ENCODE measurements at regions not wholly inside any gene's neighbourhood (a gene's known extent, or its start where the extent isn't known, plus 50 kb on each side); places are given as distances from the start of the nearest gene placed in this dataset.
"Not testable (repeated sequence)": the region's sequence is repeated elsewhere in the genome, so short reads cannot be mapped to it uniquely, and the experiment has no call there.

DNA sequence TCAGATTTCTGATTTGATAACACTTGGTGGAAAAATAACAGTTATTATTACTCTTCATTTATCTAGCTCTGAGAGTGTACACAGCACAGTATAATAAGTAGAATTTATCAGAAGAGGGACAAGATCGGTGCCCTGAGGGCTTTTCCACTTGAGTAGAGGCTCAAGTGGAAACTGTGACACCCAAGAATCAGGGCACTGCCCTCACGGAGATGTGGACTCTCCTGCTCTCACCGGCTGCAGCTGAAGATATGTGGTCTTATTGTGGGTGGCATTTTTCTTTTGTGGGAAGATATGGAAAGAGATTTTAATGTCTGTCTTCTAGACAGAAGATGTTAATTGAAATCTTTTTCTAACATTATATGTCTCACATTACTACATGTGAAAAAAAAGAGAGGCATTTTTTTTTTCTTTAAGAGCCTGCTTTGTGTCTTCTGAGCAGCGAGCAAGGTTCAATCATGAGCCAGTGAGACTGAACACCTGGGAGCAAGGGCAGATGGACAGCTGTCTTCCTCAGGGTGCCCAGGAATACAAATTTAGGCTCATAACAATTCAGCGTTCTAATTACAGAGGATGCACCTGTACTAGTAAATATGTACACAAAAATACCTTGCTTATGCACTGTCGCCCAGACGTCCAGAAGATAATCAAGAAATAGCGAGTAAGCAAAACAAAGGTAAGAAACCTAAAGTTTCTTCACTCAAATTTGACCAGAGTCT, 1098.2 kb upstream of the FANCL start:
- Histone ChIP-seq H3K27ac (ENCODE audit: low read length) (no peak overlapping the region), H3K9ac (ENCODE audit: low read length in 2 of 2) (no peak overlapping the region), H3K36me3 (ENCODE audit: control insufficient read depth in 2 of 2, insufficient read depth in 2 of 2, low read length in 2 of 2) (no peaks in the 10 kb centered on the region), H3K4me3 (ENCODE audit: low read length in 2 of 2) (no peak overlapping the region), H3K9me3 (ENCODE audit: control insufficient read depth in 2 of 2, low read length in 2 of 2) (peaks cover 0 to 2% of the 10 kb centered on the region in 2 donors), H3K4me1 (ENCODE audit: control insufficient read depth, insufficient read depth, low read length) (no peaks in the 10 kb centered on the region), H3K27me3 (ENCODE audit: control insufficient read depth in 1 of 2, insufficient read depth in 2 of 2, low read length in 2 of 2) (no peaks in the 10 kb centered on the region)

DNA sequence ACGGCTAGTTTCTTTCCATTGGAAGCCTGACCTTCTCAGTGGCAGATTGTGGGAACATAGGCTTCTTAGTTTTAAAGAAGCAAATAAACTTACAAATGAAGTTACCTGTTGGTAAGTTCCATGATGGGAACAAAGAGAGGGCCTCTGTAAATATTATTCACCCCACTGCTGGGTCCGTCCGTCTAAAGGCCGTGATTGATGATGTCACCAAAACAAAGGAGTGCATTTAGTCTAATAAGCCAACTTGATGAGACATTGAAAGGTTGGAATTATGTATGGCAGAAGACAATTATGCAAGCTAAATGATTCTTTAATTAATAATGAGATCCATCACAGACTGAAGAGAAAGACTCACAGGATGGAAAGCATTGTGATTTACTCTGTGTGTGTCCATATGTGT, 1091.9 kb upstream of the FANCL start:
- peaks cover 0 to 2% of the 10 kb centered on the region in 2 donors for H3K9me3 ChIP-seq (ENCODE audit: control insufficient read depth in 2 of 2, low read length in 2 of 2)
- H3K27ac ChIP-seq (ENCODE audit: low read length), result no peak overlapping the region
- no peaks in the 10 kb centered on the region for H3K27me3 ChIP-seq (ENCODE audit: control insufficient read depth in 1 of 2, insufficient read depth in 2 of 2, low read length in 2 of 2)
- no peak overlapping the region for H3K4me3 ChIP-seq (ENCODE audit: low read length in 2 of 2)
- H3K9ac ChIP-seq (ENCODE audit: low read length in 2 of 2), result no peak overlapping the region
- H3K4me1 ChIP-seq (ENCODE audit: control insufficient read depth, insufficient read depth, low read length), result no peaks in the 10 kb centered on the region
- H3K36me3 ChIP-seq (ENCODE audit: control insufficient read depth in 2 of 2, insufficient read depth in 2 of 2, low read length in 2 of 2), result no peaks in the 10 kb centered on the region

DNA sequence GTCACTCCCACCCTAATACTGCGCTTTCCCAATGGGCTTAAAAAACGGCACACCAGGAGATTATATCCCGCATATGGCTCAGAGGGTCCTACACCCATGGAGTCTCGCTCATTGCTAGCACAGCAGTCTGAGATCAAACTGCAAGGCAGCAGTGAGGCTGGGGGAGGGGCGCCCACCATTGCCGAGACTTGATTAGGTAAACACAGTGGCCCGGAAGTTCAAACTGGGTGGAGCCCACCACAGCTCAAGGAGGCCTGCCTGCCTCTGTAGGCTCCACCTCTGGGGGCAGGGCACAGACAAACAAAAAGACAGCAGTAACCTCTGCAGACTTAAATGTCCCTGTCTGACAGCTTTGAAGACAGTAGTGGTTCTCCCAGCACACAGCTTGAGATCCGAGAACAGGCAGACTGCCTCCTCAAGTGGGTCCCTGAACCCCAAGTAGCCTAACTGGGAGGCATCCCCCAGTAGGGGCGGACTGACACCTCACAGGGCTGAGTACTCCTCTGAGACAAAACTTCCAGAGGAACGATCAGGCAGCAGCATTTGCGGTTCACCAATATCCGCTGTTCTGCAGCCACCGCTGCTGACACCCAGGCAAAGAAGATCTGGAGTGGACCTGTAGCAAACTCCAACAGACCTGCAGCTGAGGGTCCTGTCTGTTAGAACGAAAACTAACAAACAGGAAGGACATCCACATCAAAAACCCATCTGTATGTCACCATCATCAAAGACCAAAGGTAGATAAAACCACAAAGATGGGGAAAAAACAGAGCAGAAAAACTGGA, 1085.6 kb upstream of the FANCL start:
- H3K4me1 ChIP-seq (ENCODE audit: control insufficient read depth, insufficient read depth, low read length); H3K4me3 ChIP-seq (ENCODE audit: low read length in 2 of 2); H3K9me3 ChIP-seq (ENCODE audit: control insufficient read depth in 2 of 2, low read length in 2 of 2); H3K9ac ChIP-seq (ENCODE audit: low read length in 2 of 2); H3K36me3 ChIP-seq (ENCODE audit: control insufficient read depth in 2 of 2, insufficient read depth in 2 of 2, low read length in 2 of 2); H3K27ac ChIP-seq (ENCODE audit: low read length); H3K27me3 ChIP-seq (ENCODE audit: control insufficient read depth in 1 of 2, insufficient read depth in 2 of 2, low read length in 2 of 2): not testable (repeated sequence)

DNA sequence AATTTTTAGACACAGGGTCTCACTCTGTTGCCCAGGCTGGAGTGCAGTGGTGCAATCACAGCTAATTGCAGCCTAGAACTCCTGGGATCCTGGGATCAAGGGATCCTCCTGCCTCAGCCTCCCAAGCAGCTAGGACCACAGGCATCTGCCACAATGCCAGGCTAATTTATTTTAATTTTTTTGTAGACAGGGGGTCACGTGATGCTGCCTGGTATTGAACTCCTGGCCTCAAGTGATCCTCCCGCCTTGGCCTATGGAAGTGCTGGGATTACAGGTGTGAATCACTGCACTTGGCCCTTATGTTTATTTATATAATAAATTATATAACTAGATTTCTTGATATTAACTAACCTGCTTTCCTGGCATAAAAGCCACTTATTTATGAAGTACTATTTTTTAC, 1081.7 kb upstream of the FANCL start:
- no peaks in the 10 kb centered on the region for H3K9me3 ChIP-seq (ENCODE audit: control insufficient read depth in 2 of 2, low read length in 2 of 2)
- no peaks in the 10 kb centered on the region for H3K4me1 ChIP-seq (ENCODE audit: control insufficient read depth, insufficient read depth, low read length)
- no peaks in the 10 kb centered on the region for H3K36me3 ChIP-seq (ENCODE audit: control insufficient read depth in 2 of 2, insufficient read depth in 2 of 2, low read length in 2 of 2)
- H3K9ac ChIP-seq (ENCODE audit: low read length in 2 of 2), result no peak overlapping the region
- no peaks in the 10 kb centered on the region for H3K27me3 ChIP-seq (ENCODE audit: control insufficient read depth in 1 of 2, insufficient read depth in 2 of 2, low read length in 2 of 2)
- H3K27ac ChIP-seq (ENCODE audit: low read length), result no peak overlapping the region
- no peak overlapping the region for H3K4me3 ChIP-seq (ENCODE audit: low read length in 2 of 2)

DNA sequence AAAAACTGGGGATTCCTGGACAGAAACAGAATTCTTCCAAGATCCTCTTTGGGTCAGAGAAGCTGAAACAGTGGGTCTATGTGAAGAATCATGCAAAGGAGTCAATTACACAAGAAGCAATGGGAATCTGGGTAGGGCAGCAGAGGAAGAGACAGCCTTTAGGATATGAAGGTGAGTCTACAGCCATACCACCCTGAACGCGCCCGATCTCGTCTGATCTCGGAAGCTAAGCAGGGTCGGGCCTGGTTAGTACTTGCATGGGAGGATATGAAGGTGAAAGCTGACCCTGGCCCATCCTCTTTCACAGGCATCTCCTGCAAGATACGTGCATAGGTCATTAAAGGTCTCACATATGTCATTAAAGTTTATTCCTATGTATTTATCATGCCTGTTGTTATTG, 1080.9 kb upstream of the FANCL start:
- Histone ChIP-seq H3K36me3 (ENCODE audit: control insufficient read depth in 2 of 2, insufficient read depth in 2 of 2, low read length in 2 of 2) (no peaks in the 10 kb centered on the region), H3K27ac (ENCODE audit: low read length) (no peak overlapping the region), H3K4me1 (ENCODE audit: control insufficient read depth, insufficient read depth, low read length) (no peaks in the 10 kb centered on the region), H3K9me3 (ENCODE audit: control insufficient read depth in 2 of 2, low read length in 2 of 2) (no peaks in the 10 kb centered on the region), H3K9ac (ENCODE audit: low read length in 2 of 2) (no peak overlapping the region), H3K4me3 (ENCODE audit: low read length in 2 of 2) (no peak overlapping the region), H3K27me3 (ENCODE audit: control insufficient read depth in 1 of 2, insufficient read depth in 2 of 2, low read length in 2 of 2) (no peaks in the 10 kb centered on the region)

DNA sequence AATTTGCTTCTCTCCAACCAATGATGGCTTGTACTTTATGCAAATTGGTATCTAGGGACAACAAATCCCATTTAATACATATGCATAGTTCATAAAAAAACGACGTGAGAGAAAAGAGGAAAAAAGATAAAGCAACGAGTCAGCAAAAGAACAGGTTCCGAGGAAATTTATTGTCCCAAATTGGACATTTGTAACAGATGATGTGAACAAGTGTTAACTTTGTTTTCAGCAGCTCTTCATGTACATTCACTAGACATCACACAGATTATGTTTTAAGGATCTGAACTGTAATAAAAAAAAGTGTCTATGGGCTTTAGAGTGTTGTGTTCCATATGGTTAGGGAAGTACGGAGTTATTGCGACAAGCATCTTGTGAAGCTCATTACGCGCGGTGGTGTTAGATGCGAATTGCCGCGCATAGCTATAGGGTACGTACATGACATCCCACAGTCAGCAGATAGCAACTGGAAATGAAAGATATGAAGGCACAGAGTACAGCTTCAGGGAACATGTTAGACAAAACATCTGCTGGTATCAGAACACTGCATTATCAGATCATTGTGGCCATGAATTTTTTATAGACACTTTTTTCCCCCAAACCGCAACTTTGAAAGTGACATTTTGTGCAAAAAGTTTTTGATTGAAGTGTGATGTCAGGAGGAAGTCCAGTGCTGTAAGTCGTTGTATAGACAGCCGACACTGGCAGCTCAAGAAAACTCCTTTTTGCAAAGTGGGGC, 1073.1 kb upstream of the FANCL start:
- H3K27ac ChIP-seq (ENCODE audit: low read length), result no peak overlapping the region
- no peak overlapping the region for H3K4me3 ChIP-seq (ENCODE audit: low read length in 2 of 2)
- H3K4me1 ChIP-seq (ENCODE audit: control insufficient read depth, insufficient read depth, low read length), result no peaks in the 10 kb centered on the region
- H3K9ac ChIP-seq (ENCODE audit: low read length in 2 of 2), result no peak overlapping the region
- H3K36me3 ChIP-seq (ENCODE audit: control insufficient read depth in 2 of 2, insufficient read depth in 2 of 2, low read length in 2 of 2), result no peaks in the 10 kb centered on the region
- no peaks in the 10 kb centered on the region for H3K9me3 ChIP-seq (ENCODE audit: control insufficient read depth in 2 of 2, low read length in 2 of 2)
- H3K27me3 ChIP-seq (ENCODE audit: control insufficient read depth in 1 of 2, insufficient read depth in 2 of 2, low read length in 2 of 2), result no peaks in the 10 kb centered on the region

DNA sequence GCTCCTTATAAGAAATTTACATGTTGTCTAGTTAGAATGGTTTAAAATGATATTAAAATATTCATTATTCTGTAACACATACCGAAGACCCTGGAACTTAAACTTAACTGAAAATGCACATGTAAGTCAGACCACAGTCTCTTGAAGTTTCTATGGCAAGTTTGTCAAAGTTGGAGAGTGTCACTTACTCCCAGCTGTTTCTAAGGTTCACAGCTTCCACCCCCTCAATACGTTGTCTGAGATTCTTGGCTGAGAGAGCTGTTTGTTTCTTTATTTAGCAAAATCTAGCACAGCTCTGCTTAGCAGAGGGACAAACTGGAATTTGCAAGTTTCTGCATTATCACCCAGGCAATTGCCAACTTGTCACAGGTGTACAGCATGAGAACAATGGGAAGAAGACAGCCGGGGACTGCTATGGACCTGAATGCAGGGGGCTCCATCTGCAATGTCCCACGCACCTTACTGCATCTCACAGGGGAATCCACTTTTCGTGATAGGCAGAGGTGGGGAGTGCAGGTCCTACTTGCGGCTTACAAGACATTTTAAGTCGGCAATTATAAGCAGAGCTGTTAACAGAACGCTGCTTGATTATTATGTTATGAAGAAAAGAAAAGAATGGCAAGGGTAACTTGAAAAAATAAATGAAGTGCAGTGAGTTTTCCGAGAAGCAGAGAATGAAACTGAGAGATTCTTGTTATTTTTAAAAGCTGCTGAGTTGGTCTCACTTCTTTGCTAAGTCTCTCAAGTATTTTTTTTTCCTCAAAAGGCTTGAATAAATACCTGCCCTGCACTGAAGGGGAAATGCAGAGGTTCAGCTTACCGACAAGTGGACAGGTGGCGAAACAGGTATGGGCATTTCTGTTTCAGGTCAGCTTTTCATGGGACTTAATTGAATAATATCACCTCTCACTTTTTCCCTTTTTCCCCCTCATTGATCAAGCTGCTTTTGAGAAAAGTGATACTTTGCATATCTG, 1072.1 kb upstream of the FANCL start:
- H3K9me3 ChIP-seq (ENCODE audit: control insufficient read depth in 2 of 2, low read length in 2 of 2), result no peaks in the 10 kb centered on the region
- no peaks in the 10 kb centered on the region for H3K27me3 ChIP-seq (ENCODE audit: control insufficient read depth in 1 of 2, insufficient read depth in 2 of 2, low read length in 2 of 2)
- H3K36me3 ChIP-seq (ENCODE audit: control insufficient read depth in 2 of 2, insufficient read depth in 2 of 2, low read length in 2 of 2), result no peaks in the 10 kb centered on the region
- no peak overlapping the region for H3K4me3 ChIP-seq (ENCODE audit: low read length in 2 of 2)
- H3K9ac ChIP-seq (ENCODE audit: low read length in 2 of 2), result no peak overlapping the region
- no peaks in the 10 kb centered on the region for H3K4me1 ChIP-seq (ENCODE audit: control insufficient read depth, insufficient read depth, low read length)
- no peak overlapping the region for H3K27ac ChIP-seq (ENCODE audit: low read length)

DNA sequence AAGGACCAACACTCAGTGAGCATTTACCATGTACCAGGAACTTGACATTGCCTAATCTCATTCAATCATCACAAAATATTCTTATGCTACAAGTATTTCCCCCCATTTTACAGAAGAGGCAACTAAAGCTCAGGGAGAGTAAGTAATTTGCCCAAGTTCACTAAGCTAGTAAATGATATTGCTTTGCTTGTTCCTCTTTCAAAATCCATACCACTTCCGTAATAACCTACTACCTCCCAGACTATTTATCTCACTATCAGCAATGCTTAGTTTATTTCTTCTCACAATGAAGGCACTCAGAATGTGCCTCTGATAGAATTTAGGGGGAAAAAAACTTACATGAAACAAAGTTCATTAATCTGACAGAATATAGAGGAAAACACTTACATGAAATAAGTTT, 1070.9 kb upstream of the FANCL start:
- H3K9ac ChIP-seq (ENCODE audit: low read length in 2 of 2), result no peak overlapping the region

DNA sequence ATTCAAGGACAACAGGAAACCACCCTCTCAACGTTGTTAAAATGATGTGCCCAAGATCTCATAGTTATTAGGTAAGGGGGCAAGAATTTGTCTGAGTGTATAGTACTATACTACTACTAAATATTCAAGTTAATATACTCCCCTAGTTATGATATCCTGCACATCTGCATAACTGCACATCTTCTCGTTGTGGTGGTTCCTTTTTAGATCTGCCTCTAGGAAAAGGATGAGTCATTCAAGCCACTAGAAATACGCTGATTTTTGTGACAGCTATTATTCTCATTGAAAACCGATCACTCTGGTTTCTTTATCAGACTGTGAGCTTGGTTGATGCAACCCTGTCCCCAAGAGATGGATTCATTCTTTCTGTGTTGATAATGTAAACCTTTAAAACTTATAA, 1067.0 kb upstream of the FANCL start:
- no peaks in the 10 kb centered on the region for H3K36me3 ChIP-seq (ENCODE audit: control insufficient read depth in 2 of 2, insufficient read depth in 2 of 2, low read length in 2 of 2)
- no peaks in the 10 kb centered on the region for H3K9me3 ChIP-seq (ENCODE audit: control insufficient read depth in 2 of 2, low read length in 2 of 2)
- H3K4me3 ChIP-seq (ENCODE audit: low read length in 2 of 2), result no peak overlapping the region
- H3K9ac ChIP-seq (ENCODE audit: low read length in 2 of 2), result no peak overlapping the region
- H3K27ac ChIP-seq (ENCODE audit: low read length), result no peak overlapping the region
- H3K27me3 ChIP-seq (ENCODE audit: control insufficient read depth in 1 of 2, insufficient read depth in 2 of 2, low read length in 2 of 2), result no peaks in the 10 kb centered on the region
- H3K4me1 ChIP-seq (ENCODE audit: control insufficient read depth, insufficient read depth, low read length), result no peaks in the 10 kb centered on the region

More for the DNA sequence above, 1070.9 kb upstream of the FANCL start:
- H3K27me3 ChIP-seq (ENCODE audit: control insufficient read depth in 1 of 2, insufficient read depth in 2 of 2, low read length in 2 of 2), result no peaks in the 10 kb centered on the region
- H3K27ac ChIP-seq (ENCODE audit: low read length), result no peak overlapping the region
- H3K4me1 ChIP-seq (ENCODE audit: control insufficient read depth, insufficient read depth, low read length), result no peaks in the 10 kb centered on the region
- no peak overlapping the region for H3K4me3 ChIP-seq (ENCODE audit: low read length in 2 of 2)
- H3K9me3 ChIP-seq (ENCODE audit: control insufficient read depth in 2 of 2, low read length in 2 of 2), result no peaks in the 10 kb centered on the region
- no peaks in the 10 kb centered on the region for H3K36me3 ChIP-seq (ENCODE audit: control insufficient read depth in 2 of 2, insufficient read depth in 2 of 2, low read length in 2 of 2)

DNA sequence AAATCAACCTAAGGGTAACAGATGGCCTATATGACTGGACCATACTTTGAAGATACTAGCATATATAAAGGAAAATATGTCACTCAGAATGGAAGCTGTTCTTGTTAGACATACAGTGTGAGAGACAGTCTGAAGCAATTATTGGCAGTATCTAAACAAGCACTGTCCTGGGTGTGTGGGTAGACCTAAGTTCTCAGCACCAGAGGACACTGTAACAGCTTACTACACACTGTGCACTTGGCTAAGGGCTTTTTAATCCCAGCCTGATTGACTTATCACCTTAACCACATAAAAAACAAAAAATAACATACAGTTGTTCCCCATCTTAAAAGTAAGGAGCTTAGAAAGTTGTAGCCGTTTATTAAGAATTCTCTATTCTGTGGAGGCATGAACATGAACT, 1066.1 kb upstream of the FANCL start:
- Histone ChIP-seq H3K27ac (ENCODE audit: low read length) (no peak overlapping the region), H3K27me3 (ENCODE audit: control insufficient read depth in 1 of 2, insufficient read depth in 2 of 2, low read length in 2 of 2) (no peaks in the 10 kb centered on the region), H3K9me3 (ENCODE audit: control insufficient read depth in 2 of 2, low read length in 2 of 2) (no peaks in the 10 kb centered on the region), H3K9ac (ENCODE audit: low read length in 2 of 2) (no peak overlapping the region), H3K36me3 (ENCODE audit: control insufficient read depth in 2 of 2, insufficient read depth in 2 of 2, low read length in 2 of 2) (no peaks in the 10 kb centered on the region), H3K4me3 (ENCODE audit: low read length in 2 of 2) (no peak overlapping the region), H3K4me1 (ENCODE audit: control insufficient read depth, insufficient read depth, low read length) (no peaks in the 10 kb centered on the region)
